ENCODE measurements at regions not wholly inside any gene's neighbourhood (a gene's known extent, or its start where the extent isn't known, plus 50 kb on each side); places are given as distances from the start of the nearest gene placed in this dataset.

DNA sequence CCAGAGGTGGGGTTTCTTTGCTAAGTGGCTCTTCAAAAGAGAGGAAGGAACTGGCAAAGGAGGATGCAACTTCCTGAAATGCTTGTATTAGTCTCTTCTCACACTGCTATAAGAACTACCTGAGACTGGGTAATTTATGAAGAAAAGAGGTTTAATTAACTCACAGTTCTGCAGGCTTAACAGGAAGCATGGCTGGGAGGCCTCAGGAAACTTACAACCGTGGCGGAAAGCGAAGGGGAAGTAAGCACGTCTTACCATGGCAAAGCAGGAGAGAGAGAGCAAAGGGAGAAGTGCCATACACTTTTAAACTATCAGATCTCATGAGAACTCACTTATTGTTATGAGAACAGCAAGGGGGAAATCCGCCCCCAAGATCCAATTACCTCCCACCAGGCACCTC lies 505.7 kb downstream of the ZNF674 start:
- TF ChIP-seq POLR2AphosphoS5 (IDR thresholded peaks at IDR 0.05), result no peak
- TF ChIP-seq, protein P1, sequence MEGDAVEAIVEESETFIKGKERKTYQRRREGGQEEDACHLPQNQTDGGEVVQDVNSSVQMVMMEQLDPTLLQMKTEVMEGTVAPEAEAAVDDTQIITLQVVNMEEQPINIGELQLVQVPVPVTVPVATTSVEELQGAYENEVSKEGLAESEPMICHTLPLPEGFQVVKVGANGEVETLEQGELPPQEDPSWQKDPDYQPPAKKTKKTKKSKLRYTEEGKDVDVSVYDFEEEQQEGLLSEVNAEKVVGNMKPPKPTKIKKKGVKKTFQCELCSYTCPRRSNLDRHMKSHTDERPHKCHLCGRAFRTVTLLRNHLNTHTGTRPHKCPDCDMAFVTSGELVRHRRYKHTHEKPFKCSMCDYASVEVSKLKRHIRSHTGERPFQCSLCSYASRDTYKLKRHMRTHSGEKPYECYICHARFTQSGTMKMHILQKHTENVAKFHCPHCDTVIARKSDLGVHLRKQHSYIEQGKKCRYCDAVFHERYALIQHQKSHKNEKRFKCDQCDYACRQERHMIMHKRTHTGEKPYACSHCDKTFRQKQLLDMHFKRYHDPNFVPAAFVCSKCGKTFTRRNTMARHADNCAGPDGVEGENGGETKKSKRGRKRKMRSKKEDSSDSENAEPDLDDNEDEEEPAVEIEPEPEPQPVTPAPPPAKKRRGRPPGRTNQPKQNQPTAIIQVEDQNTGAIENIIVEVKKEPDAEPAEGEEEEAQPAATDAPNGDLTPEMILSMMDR (IDR thresholded peaks at IDR 0.05), result no peak
